GM18861 (cell line): ENCODE measurements at regions not wholly inside any gene's neighbourhood (a gene's known extent, or its start where the extent isn't known, plus 50 kb on each side); places are given as distances from the start of the nearest gene placed in this dataset.
"Not testable (repeated sequence)": the region's sequence is repeated elsewhere in the genome, so short reads cannot be mapped to it uniquely, and the experiment has no call there.

Source experiments
- ATAC-seq: cut with Tn5 transposase; IDR thresholded peaks from one replicate; pipeline ENCODE4 v1.9.1; 2021; ENCODE audit not compliant: unreplicated experiment

DNA sequence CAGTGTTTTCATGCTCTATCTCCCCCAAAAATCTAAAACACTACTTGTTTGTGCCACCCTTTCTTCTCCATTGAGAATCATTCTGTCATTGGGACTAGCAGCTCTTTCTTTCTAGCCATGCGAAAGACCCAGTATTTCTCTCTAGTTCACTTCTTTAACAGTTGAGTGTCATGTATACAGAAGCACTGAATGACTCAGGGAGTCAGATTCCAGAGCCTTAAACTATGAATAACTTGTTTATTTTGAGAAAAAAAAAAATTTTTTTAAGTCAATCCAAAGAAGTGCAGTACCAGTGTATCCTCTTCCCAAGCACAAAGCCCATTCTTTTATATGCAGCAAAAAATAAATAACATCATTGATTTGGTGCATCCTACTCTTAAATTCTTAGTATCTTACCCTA, 415.4 kb upstream of the GRAMD2B start:
- no peak for ATAC-seq

DNA sequence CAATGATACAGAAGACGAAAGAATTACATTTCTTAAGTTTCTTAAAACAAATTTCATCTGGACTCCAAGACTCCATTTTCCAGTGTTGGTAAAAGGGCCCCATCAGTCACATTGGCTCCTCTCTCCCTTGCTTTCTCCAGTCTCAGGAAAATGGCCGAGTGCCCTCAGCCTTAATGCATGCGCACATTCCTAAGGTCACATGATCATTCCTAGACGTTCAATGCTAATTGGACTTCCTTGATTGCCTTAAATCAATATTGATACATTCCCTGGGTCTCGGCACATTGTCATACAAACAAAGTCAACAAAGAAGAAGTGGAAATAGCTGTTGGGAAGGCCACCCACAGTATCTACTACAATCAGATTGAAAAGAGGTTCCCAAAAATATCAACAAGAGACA, 413.6 kb upstream of the GRAMD2B start:
- no peak for ATAC-seq

DNA sequence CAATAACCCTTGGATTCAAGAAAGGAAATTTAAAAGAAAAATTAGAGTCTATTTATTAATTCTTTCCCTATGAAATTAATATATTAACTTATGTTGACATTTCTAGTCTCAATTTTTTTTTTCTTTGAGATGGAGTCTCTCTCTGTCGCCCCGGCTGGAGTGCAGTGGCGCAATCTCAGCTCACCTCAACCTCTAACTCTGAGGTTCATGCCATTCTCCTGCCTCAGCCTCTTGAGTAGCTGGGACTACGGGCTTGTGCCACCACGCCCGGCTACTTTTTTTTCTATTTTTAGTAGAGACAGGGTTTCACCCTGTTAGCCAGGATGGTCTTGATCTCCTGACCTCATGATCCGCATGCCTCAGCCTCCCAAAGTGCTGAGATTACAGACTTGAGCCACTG, 411.7 kb upstream of the GRAMD2B start:
- not testable (repeated sequence) for ATAC-seq

DNA sequence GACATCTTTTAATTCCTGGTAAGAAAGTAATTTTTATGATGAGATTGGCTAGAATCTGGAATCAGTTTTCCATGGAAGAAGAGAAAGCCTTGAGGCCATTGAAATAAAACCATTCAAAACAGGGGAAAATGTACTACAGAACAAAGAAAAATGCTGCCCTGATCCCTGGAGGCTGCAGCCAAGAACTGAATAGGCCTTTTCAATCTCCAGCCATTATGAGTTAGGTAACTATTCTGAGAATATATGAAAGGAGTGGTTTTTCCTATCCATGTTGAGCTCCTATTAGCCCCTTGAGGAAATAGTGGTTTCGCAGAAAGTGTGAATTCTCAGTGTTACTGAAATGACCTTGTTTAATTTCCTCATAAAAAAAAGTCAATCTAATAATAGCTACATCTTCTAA, 408.5 kb upstream of the GRAMD2B start:
- ATAC-seq = no peak

DNA sequence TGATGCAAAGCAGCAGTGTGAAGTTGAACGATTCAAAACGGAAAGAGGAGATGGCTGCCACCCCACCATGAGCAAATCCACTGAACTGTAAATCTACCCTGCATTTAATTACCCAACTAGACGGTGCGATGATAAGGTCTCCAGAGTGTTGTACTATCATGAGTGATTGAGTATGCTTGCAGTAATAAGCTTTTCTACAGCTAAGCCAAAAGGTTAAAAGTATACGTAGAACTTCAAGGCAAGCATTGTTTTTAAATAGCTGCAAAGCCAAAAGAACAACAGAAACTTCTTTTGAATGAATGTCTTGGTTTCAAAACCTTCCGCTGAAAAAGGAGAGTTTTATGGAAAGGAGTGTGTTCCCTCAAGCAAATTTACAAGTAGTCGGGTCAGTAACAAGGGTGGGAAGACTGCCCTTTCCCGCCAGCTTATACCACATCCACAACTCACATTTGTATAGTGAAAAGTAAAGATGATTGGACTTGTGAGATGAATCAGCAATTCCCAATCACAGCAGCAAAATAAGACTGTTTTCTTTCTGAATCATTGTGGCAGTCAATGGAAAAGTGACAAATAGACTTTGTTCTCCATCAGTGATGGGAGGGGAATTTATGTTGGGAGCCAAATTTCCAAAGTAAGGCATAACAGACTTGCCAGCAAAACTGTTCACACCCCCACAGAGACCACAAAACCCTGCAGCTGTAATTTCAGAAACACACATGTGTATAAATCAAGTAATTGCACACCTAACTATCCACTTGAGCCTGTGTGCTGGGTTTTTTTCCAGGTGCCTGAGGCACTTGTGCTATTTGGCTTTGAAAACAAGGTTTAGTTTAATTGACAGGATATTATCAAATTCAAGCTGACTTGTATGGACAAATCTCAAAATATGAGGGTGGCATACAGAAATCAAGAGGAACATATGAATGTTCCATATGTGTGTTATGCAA, 407.7 kb upstream of the GRAMD2B start:
- ATAC-seq = no peak

DNA sequence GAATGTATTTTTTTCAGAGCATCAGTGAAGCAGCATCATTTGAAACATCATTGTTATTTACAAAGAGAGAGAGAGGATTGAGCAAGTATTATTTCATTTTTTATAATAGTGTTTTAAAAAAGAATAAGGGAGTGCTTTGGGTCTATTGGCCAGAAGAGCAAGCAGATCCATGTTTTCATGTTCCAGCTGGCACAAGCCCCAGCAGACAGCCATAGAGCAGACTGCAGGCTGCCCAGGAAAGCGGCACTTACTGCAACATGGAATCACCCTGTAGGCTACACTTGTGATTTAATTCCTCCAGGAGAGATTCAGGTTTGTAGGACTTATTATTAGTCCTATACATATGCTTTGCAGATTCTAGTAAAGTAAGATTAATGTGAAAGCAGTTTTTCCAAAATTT, 407.0 kb upstream of the GRAMD2B start:
- ATAC-seq = no peak

DNA sequence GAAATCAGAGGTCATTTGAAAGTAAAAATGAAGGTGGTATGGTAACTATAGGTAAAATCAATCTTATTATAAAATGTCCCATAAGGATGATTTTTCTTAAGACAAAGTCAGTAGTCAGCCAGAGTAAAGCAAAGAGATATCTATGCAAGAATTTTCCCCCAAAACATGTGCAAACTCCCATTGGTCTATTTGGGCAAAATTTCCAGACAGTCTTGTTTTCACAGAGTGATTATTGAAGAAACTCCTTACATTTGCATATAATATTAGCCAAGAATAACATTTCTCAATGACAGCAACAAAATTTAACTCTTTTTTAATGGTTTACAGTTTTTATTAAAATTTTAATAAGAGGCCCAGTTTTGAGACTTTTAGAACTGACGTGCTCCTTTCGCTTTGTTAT, 406.1 kb upstream of the GRAMD2B start:
- no peak for ATAC-seq

DNA sequence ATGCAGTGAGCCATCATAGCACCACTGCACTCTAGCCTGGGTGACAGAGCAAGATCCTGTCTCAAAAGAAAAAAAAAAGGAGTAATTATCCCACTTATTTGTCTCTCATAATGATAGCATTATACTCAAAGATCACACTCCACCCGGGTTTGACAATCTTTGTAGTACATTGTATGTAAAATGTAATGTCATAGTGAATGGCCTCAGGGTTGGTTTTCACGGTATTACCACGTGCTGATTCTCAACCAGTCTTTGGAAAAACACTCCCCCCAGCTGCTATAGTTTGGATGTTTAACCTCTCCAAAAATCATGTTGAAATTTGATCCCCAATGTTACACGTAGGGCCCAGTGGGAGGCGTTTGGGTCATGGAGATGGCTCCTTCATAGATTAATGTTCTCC, 402.4 kb upstream of the GRAMD2B start:
- ATAC-seq = no peak

DNA sequence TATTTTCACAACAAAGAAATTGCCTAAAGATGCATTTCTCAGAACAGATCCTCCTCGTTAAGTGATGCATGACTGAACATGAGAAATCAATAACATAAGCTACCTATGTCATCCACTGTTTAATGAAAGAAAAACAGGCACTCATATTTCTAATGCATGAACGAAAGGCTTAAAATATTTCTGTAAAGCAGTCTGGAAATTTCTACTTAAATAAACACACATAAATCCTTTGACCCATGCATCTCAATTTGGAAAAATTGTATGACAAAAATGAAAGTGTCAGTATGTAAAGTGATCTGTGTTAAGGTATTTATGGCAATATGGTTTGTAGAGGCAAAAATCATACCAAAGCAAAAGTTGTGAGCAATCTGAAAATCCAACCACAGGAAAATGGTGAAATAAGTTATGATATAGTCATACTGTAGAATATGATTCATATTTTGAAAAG, 399.2 kb upstream of the GRAMD2B start:
- no peak for ATAC-seq

DNA sequence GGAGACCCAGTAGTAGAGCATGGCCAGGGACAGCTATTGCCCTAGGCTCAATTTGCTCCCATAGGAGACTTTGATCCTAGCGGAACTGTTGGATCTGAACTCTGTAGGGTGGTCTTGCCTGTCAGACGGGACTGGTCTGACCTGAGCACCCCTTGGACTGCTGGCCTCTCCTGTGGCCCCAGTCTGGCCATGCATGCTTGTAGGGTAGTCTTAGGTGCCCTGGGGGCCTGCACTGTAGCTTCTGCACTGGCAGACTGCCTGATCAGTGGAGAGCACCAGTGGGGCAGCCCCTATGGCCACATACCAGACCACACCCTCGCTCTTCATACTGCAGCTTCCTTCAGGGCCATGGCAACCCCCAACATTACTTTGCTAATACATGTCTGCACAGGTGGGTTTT, 396.1 kb upstream of the GRAMD2B start:
- ATAC-seq = no peak

DNA sequence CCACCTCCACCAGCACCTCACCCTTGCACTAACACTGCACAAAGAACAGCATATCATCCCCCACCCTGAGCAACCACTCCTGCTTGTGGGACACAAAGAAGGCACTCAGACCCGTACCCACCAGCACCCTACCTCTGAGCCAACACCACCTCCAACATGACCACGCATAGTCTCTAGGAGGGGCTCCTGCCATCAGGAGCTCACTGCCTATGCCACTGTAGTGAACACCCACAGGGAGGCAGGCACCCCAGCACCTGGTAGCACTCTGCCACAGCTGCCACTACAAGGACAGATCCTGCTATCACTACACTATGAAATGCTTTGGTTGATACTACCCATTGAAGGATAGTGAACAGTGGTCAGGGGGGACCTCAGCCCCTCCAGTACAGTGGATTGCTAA, 395.6 kb upstream of the GRAMD2B start:
- no peak for ATAC-seq

DNA sequence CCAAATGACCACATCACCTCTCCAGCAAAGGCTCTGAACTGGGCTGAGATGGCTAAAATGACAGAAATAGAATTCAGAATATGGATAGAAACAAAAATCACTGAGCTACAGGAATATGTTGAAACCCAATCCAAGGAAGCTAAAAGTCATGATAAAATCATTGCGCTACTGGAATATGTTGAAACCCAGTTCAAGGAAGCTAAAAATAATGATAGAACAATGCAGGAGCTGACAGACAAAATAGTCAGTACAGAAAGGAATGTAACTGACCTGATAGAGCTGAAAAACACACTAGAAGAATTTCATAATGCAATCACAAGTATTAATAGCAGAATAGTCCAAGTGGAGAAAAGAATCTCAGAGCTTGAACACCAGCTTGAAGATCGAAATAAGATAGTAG, 394.9 kb upstream of the GRAMD2B start:
- ATAC-seq = no peak

DNA sequence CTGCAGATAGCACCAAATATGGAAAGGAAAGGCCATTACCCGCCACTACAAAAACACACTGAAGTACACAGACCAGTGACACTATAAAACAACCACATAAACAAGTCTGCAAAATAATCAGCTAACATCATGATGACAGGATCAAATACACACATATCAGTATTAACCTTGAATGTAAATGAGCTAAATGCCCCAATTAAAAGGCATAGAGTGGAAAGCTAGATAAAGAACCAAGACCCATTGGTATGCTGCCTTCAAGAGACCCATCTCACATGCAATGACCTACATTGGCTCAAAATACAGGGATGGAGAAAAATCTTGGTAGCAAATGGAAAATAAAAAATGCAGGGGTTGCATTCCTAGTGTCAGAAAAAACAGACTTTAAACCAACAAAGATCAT, 393.9 kb upstream of the GRAMD2B start:
- ATAC-seq = not testable (repeated sequence)

DNA sequence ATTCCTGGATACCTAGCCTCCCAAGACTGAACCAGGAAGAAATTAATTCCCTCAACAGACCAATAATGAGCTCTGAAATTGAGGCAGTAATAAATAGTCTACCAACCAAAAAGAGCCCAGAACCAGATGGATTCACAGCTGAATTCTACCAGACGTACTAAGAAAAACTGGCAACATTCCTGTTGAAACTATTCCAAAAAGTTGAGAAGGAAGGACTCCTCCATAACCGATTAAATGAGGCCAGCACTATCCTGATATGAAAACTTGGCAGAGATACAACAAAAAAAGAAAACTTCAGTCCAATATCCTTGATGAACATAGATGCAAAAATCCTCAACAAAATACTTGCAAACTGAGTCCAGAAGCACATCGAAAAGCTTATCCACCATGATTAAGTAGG, 392.5 kb upstream of the GRAMD2B start:
- no peak for ATAC-seq

DNA sequence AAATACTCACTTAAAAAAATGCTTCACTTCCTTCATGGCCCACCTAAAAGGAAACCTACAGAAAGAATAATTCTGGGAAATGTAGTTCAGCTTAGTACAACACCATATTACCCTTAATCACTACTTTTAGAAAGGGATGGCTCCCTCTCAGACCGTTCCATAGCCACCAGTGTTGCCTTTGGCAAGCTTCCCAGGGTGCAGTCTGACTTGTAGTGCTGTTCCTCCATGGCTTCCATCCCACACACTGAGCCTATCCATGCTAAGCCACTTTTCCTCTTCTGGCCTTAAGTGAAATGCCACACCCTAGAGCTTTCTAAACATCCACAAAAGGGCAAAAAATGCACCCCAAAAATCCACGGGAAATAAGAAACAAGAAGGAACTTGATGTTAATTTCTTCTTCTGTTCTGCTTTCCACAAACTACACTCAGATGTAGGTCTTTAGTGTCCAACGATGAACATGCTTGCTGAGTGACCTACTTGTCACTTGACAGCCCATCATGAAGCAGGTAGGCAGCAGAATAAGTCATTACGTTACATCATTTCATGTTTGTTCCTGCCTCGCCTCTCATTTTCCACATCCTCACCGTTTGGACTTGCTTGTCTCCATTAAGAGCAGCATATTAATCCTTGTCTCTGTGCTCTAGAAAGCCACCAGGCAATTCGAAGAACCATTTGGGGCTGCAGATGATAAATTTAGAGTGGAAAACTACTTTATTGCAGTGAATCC, 391.1 kb upstream of the GRAMD2B start:
- ATAC-seq = no peak

DNA sequence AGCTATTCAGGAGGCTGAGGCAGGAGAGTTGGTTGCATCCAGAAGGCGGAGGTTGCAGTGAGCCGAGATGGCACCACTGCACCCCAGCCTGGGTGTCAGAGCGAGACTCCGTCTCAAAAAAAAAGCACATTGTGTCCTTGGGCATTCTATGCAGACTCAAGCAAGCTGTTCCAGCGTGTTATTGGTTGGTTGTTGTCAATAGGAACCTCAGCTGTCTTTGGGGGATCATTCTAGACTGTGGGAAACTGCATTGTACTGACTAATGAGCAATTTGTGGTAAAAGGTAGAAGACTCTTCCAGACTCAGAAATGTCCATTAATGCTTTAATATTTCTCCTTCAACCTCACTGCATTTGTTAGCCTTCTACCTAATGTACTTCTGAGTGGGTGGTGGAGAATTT, 379.5 kb upstream of the GRAMD2B start:
- no peak for ATAC-seq

DNA sequence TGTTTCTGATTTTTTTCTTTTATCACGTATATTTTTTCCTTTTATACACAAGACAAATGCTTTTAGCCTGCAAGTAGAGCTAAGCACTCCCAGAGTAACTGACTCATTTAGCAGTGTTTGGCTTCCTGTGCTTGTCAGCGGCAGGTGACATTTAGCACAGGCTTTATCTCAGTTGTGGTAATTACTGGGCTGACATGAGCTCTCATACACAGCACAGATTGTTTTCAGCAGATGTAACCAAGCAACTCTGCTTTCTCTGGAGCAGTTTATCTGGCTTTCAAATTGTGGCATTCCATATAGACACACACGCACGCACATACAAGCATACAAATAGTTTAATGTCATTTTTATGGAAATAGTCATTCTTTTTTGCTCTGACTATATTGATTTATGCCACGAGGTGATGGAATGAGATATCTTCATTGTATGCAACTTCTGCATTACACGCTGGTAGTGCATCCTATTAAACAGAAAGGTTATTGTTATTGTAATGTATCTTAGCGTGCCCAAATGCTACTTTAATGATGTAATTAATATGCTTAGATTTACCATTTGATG, 379.0 kb upstream of the GRAMD2B start:
- ATAC-seq = no peak

DNA sequence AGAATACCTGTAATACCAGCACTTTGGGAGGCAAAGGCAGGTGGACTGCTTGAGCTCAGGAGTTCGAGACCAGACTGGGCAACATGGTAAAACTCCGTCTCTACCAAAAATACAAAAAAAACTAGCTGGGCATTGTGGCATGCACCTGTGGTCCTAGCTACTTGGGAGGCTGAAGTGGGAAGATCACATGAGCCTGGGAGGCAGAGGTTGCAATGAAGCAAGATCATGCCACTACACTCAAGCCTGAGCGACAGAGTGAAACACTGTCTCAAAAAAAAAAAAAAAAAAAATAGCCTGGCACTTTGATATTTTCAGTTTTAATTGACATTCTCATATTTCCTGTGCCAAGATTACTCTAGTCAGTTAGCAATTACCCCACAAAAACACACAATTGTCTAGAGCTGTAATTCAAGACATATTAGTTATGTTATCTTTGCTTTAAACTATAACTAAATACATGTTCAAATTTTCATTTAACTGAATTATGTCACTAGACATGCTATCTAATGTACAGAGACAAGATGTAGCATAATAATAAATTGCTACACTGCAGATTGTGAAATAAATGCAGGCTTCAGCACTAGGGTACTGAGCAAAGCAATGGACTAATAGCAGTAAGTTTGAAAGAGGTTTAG, 378.2 kb upstream of the GRAMD2B start:
- ATAC-seq = no peak

DNA sequence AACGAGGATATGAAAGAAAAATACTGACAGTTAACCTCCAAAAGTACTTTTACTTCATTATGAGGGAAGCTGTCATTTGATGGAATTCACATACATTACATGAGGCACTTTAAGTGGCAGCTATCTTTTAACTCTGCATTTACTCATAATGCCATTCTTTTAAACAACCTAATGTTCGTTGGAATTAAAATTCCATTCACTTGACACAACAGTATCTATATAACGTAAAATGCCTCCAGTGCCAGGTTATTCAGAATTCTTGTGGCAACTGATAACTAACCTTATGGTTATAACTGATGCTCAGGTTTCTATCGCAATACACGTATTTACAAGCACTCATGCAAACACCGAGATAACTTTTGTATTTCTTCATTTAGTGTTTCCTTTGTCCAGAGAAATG, 376.9 kb upstream of the GRAMD2B start:
- no peak for ATAC-seq

DNA sequence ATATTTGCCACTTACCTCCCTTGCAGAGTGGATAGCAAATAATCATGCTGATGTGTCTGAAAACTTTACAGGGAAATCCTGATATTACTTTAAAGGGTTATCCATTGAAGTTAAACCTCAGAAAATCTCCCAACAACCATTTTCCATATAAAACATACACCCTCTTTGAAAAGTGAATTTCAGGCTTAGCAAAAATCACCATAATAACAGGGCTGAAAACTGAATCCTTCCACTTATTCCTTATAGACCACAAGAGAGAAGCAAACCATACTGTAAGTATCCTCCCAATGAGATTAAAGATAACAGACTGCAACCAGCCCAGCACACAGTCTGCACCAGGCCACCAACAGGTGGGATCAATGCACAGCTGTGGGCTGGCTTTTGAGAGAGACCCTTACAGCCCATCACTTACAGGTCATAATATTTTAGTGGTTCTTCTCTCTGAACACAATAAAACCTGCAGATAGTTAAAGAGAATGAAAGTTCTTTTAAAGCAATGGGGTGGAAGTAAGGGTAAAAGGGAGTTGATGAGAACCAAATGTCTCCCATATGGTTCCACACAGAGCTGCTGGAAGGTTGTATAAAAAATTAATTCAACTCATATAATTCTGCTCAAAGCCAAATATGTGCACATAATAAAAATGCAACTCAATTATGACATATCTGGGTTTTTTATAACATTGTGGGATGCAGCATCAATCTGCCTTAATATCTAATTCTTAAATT, 376.2 kb upstream of the GRAMD2B start:
- ATAC-seq = no peak

DNA sequence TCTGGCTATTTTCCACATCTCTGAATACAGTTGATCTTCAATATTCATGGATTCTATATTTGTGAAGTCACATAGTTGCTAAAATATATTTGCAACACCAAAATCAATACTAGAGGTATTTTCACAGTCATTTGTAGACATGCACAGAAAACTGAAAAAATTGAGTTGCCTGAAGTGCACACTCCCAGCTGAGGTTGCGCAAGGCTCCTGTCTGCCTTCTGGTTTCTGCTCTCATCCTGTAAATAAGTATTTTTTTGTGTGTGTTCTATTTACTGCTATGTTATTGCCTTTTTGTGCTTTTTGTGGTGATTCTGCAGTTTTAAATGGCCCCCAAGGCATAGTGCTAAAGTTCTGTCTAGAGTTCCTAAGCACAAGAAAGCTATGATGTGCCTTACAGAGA, 371.1 kb upstream of the GRAMD2B start:
- ATAC-seq = no peak
